RWPE1 (cell line): ENCODE measurements at regions not wholly inside any gene's neighbourhood (a gene's known extent, or its start where the extent isn't known, plus 50 kb on each side); places are given as distances from the start of the nearest gene placed in this dataset.

Experiments
- CTCF ChIA-PET: fragments of 350-600 bp; sonication (Branson Sonifier 250); formaldehyde crosslinking; extraction: SDS; loops from one replicate; lab custom pipeline; 2021; lab: Yijun Ruan, JAX
- POLR2A ChIA-PET: fragments of 400-600 bp; formaldehyde crosslinking; extraction: SDS; loops from one replicate; lab custom pipeline; 2020; ENCODE audit warnings: antibody characterized with exemption; ENCODE audit not compliant: low non-redundant PET; lab: Yijun Ruan, JAX
- DNase-seq: peaks from one replicate; pipeline ENCODE4 v3.0.0; 2012; ENCODE audit warnings: low spot score
- H3K27ac ChIP-seq: fragments of 450-650 bp; 2 replicates; pipeline ENCODE4 v1.5.1; 2017
- CTCF ChIP-seq: fragments of 450-650 bp; conservative IDR thresholded peaks from 2 replicates; pipeline ENCODE4 v1.5.1; 2017; ENCODE audit warnings: low read depth, mild to moderate bottlenecking

- TF ChIP-seq CTCF: no peak
- ChIA-PET POLR2A (no interaction called here), CTCF (interaction anchor here (0.5 kb wide), 1 partner anchor 99 kb away, joined by 3 read pairs; no protein-coding TSS in a partner anchor)
- DNase-seq: no peak
- H3K27ac ChIP-seq: no peak overlapping the region
These were observed 137.9 kb downstream of the SOX9 start for GRCh38 chr17:72258711-72259110.

- DNase-seq: no peak
- CTCF ChIA-PET: no interaction called here
- TF ChIP-seq CTCF: no peak
- H3K27ac ChIP-seq: no peak overlapping the region
- POLR2A ChIA-PET: no interaction called here
These were observed 139.1 kb downstream of the SOX9 start for GRCh38 chr17:72259922-72260321.

GRCh38 chr17:72262766-72263165 lies 141.9 kb downstream of the SOX9 start:
- no peak for TF ChIP-seq CTCF
- ChIA-PET POLR2A (no interaction called here), CTCF (no interaction called here)
- DNase-seq: no peak
- no peak overlapping the region for H3K27ac ChIP-seq

GRCh38 chr17:72264682-72265405 lies 144.0 kb downstream of the SOX9 start:
- CTCF ChIA-PET: interaction anchor here (1.3 kb wide), 1 partner anchor 275 kb away, joined by 3 read pairs; no protein-coding TSS in a partner anchor

GRCh38 chr17:72266112-72266775 lies 145.4 kb downstream of the SOX9 start:
- POLR2A ChIA-PET: no interaction called here
- CTCF ChIA-PET: interaction anchor here (0.6 to 1.3 kb wide), 2 partner anchors 22 to 274 kb away, joined by 3 read pairs; no protein-coding TSS in a partner anchor
- DNase-seq: peak; percentile 18
- H3K27ac ChIP-seq: no peak overlapping the region
- TF ChIP-seq CTCF: no peak

More at GRCh38 chr17:72264682-72265405, 144.0 kb downstream of the SOX9 start:
- no peak overlapping the region for H3K27ac ChIP-seq
- TF ChIP-seq CTCF: no peak
- POLR2A ChIA-PET: no interaction called here
- no peak for DNase-seq

GRCh38 chr17:72267601-72268000 lies 146.8 kb downstream of the SOX9 start:
- no peak for DNase-seq
- POLR2A ChIA-PET: no interaction called here
- TF ChIP-seq CTCF: no peak

More at GRCh38 chr17:72267601-72268000, 146.8 kb downstream of the SOX9 start:
- no peak overlapping the region for H3K27ac ChIP-seq
- CTCF ChIA-PET: interaction anchor here (0.6 kb wide), 1 partner anchor 380 kb away, joined by 3 read pairs; no protein-coding TSS in a partner anchor
